ENCODE measurements at regions not wholly inside any gene's neighbourhood (a gene's known extent, or its start where the extent isn't known, plus 50 kb on each side); places are given as distances from the start of the nearest gene placed in this dataset.

GRCh38 chr5:71771191-71771590 is 52.1 kb downstream of the CARTPT start:
- no peaks in the 10 kb centered on the region for H3K4me1 ChIP-seq (ENCODE audit: control insufficient read depth, insufficient read depth, low read length)
- no peaks in the 10 kb centered on the region for H3K9me3 ChIP-seq (ENCODE audit: control insufficient read depth, insufficient read depth, low read length)
- H3K36me3 ChIP-seq (ENCODE audit: control insufficient read depth, insufficient read depth, low read length): no peaks in the 10 kb centered on the region
- no peak overlapping the region for H3K27ac ChIP-seq (ENCODE audit: low read depth, low read length)
- no peaks in the 10 kb centered on the region for H3K27me3 ChIP-seq (ENCODE audit: control insufficient read depth, insufficient read depth, low read length)
- no peak for DNase-seq (ENCODE audit: low read depth in 4 of 6, low spot score in 6 of 6)
- no peak overlapping the region for H3K4me3 ChIP-seq (ENCODE audit: low read depth, low read length)
- WGBS (ENCODE audit: insufficient coverage): no CpG with 5 or more reads among the region's 2 CpGs

GRCh38 chr5:71778678-71779276 is 59.7 kb downstream of the CARTPT start:
- no CpG with 5 or more reads among the region's 4 CpGs for WGBS (ENCODE audit: insufficient coverage)
- Histone ChIP-seq H3K27me3 (ENCODE audit: control insufficient read depth, insufficient read depth, low read length) (no peaks in the 10 kb centered on the region), H3K9me3 (ENCODE audit: control insufficient read depth, insufficient read depth, low read length) (no peaks in the 10 kb centered on the region), H3K27ac (ENCODE audit: low read depth, low read length) (no peak overlapping the region), H3K4me3 (ENCODE audit: low read depth, low read length) (no peak overlapping the region), H3K4me1 (ENCODE audit: control insufficient read depth, insufficient read depth, low read length) (peaks cover 5% of the 10 kb centered on the region), H3K36me3 (ENCODE audit: control insufficient read depth, insufficient read depth, low read length) (no peaks in the 10 kb centered on the region)
- peak; percentile 26 to 92 (median 62) for DNase-seq (ENCODE audit: low read depth in 4 of 6, low spot score in 6 of 6)

- WGBS (ENCODE audit: insufficient coverage): 94% methylated on average over 6 of the region's 6 CpGs
- H3K27ac ChIP-seq (ENCODE audit: low read depth, low read length): no peak overlapping the region
- H3K4me1 ChIP-seq (ENCODE audit: control insufficient read depth, insufficient read depth, low read length): peaks cover 5% of the 10 kb centered on the region
- no peak for DNase-seq (ENCODE audit: low read depth in 4 of 6, low spot score in 6 of 6)
- H3K36me3 ChIP-seq (ENCODE audit: control insufficient read depth, insufficient read depth, low read length): no peaks in the 10 kb centered on the region
- no peak overlapping the region for H3K4me3 ChIP-seq (ENCODE audit: low read depth, low read length)
- H3K9me3 ChIP-seq (ENCODE audit: control insufficient read depth, insufficient read depth, low read length): no peaks in the 10 kb centered on the region
- H3K27me3 ChIP-seq (ENCODE audit: control insufficient read depth, insufficient read depth, low read length): no peaks in the 10 kb centered on the region
These were observed 61.5 kb downstream of the CARTPT start for GRCh38 chr5:71780597-71780996.

GRCh38 chr5:71782393-71782770 is 63.3 kb downstream of the CARTPT start:
- H3K4me3 ChIP-seq (ENCODE audit: low read depth, low read length): no peak overlapping the region
- H3K27me3 ChIP-seq (ENCODE audit: control insufficient read depth, insufficient read depth, low read length): no peaks in the 10 kb centered on the region
- WGBS (ENCODE audit: insufficient coverage): 96% methylated on average over 3 of the region's 3 CpGs
- H3K27ac ChIP-seq (ENCODE audit: low read depth, low read length): no peak overlapping the region
- DNase-seq (ENCODE audit: low read depth in 4 of 6, low spot score in 6 of 6): peak in 1 of 6 donors; percentile 10
- H3K9me3 ChIP-seq (ENCODE audit: control insufficient read depth, insufficient read depth, low read length): no peaks in the 10 kb centered on the region
- no peaks in the 10 kb centered on the region for H3K36me3 ChIP-seq (ENCODE audit: control insufficient read depth, insufficient read depth, low read length)
- H3K4me1 ChIP-seq (ENCODE audit: control insufficient read depth, insufficient read depth, low read length): peaks cover 5% of the 10 kb centered on the region

GRCh38 chr5:71782771-71783770 is 64.0 kb downstream of the CARTPT start:
- H3K36me3 ChIP-seq (ENCODE audit: control insufficient read depth, insufficient read depth, low read length): no peaks in the 10 kb centered on the region
- no peaks in the 10 kb centered on the region for H3K27me3 ChIP-seq (ENCODE audit: control insufficient read depth, insufficient read depth, low read length)
- peak overlapping the region; percentile 2 for H3K27ac ChIP-seq (ENCODE audit: low read depth, low read length)
- H3K9me3 ChIP-seq (ENCODE audit: control insufficient read depth, insufficient read depth, low read length): no peaks in the 10 kb centered on the region
- peak overlapping the region; percentile 24 for H3K4me3 ChIP-seq (ENCODE audit: low read depth, low read length)
- 12% methylated on average over 17 of the region's 27 CpGs for WGBS (ENCODE audit: insufficient coverage)
- peaks cover 5% of the 10 kb centered on the region for H3K4me1 ChIP-seq (ENCODE audit: control insufficient read depth, insufficient read depth, low read length)
- peak; percentile 78 to 98 (median 86) for DNase-seq (ENCODE audit: low read depth in 4 of 6, low spot score in 6 of 6)

- DNase-seq (ENCODE audit: low read depth in 4 of 6, low spot score in 6 of 6): no peak
- Histone ChIP-seq H3K4me1 (ENCODE audit: control insufficient read depth, insufficient read depth, low read length) (peaks cover 5% of the 10 kb centered on the region), H3K36me3 (ENCODE audit: control insufficient read depth, insufficient read depth, low read length) (no peaks in the 10 kb centered on the region), H3K27ac (ENCODE audit: low read depth, low read length) (no peak overlapping the region), H3K4me3 (ENCODE audit: low read depth, low read length) (no peak overlapping the region), H3K9me3 (ENCODE audit: control insufficient read depth, insufficient read depth, low read length) (no peaks in the 10 kb centered on the region), H3K27me3 (ENCODE audit: control insufficient read depth, insufficient read depth, low read length) (no peaks in the 10 kb centered on the region)
- WGBS (ENCODE audit: insufficient coverage): 85% methylated on average over 3 of the region's 6 CpGs
These were observed 64.8 kb downstream of the CARTPT start for GRCh38 chr5:71783891-71784290.

- Histone ChIP-seq H3K4me1 (ENCODE audit: control insufficient read depth, insufficient read depth, low read length) (peaks cover 5% of the 10 kb centered on the region), H3K27ac (ENCODE audit: low read depth, low read length) (no peak overlapping the region), H3K4me3 (ENCODE audit: low read depth, low read length) (no peak overlapping the region), H3K9me3 (ENCODE audit: control insufficient read depth, insufficient read depth, low read length) (no peaks in the 10 kb centered on the region), H3K36me3 (ENCODE audit: control insufficient read depth, insufficient read depth, low read length) (no peaks in the 10 kb centered on the region), H3K27me3 (ENCODE audit: control insufficient read depth, insufficient read depth, low read length) (no peaks in the 10 kb centered on the region)
- DNase-seq (ENCODE audit: low read depth in 4 of 6, low spot score in 6 of 6): no peak
- 59% methylated on average over 4 of the region's 8 CpGs for WGBS (ENCODE audit: insufficient coverage)
These were observed 67.4 kb downstream of the CARTPT start for GRCh38 chr5:71786337-71787055.

GRCh38 chr5:71788794-71789193 is 69.7 kb downstream of the CARTPT start:
- Histone ChIP-seq H3K36me3 (ENCODE audit: control insufficient read depth, insufficient read depth, low read length) (no peaks in the 10 kb centered on the region), H3K27ac (ENCODE audit: low read depth, low read length) (no peak overlapping the region), H3K9me3 (ENCODE audit: control insufficient read depth, insufficient read depth, low read length) (no peaks in the 10 kb centered on the region), H3K4me1 (ENCODE audit: control insufficient read depth, insufficient read depth, low read length) (no peaks in the 10 kb centered on the region), H3K27me3 (ENCODE audit: control insufficient read depth, insufficient read depth, low read length) (no peaks in the 10 kb centered on the region), H3K4me3 (ENCODE audit: low read depth, low read length) (no peak overlapping the region)
- no CpG with 5 or more reads among the region's 2 CpGs for WGBS (ENCODE audit: insufficient coverage)
- DNase-seq (ENCODE audit: low read depth in 4 of 6, low spot score in 6 of 6): no peak

GRCh38 chr5:71789746-71790145 is 70.7 kb downstream of the CARTPT start:
- 97% methylated on average over 3 of the region's 4 CpGs for WGBS (ENCODE audit: insufficient coverage)
- no peaks in the 10 kb centered on the region for H3K4me1 ChIP-seq (ENCODE audit: control insufficient read depth, insufficient read depth, low read length)
- no peaks in the 10 kb centered on the region for H3K27me3 ChIP-seq (ENCODE audit: control insufficient read depth, insufficient read depth, low read length)
- H3K36me3 ChIP-seq (ENCODE audit: control insufficient read depth, insufficient read depth, low read length): no peaks in the 10 kb centered on the region
- no peak overlapping the region for H3K27ac ChIP-seq (ENCODE audit: low read depth, low read length)
- peaks cover 5% of the 10 kb centered on the region for H3K9me3 ChIP-seq (ENCODE audit: control insufficient read depth, insufficient read depth, low read length)
- no peak for DNase-seq (ENCODE audit: low read depth in 4 of 6, low spot score in 6 of 6)
- no peak overlapping the region for H3K4me3 ChIP-seq (ENCODE audit: low read depth, low read length)

Measured in spinal cord (tissue), 9 donors.